SIG-M5 treated with dmso at 0.1 percent for 504 hours (cell line): ENCODE measurements at regions not wholly inside any gene's neighbourhood (a gene's known extent, or its start where the extent isn't known, plus 50 kb on each side); places are given as distances from the start of the nearest gene placed in this dataset.

Experiments used
- DNase-seq: peaks from one replicate; lab custom pipeline; 2025; ENCODE audit not compliant: unreplicated experiment; lab: John Stamatoyannopoulos, UW

- no peak for DNase-seq
These were observed 423.4 kb upstream of the FLRT2 start for GRCh38 chr14:85106506-85106905.

GRCh38 chr14:85112762-85113161 lies 417.2 kb upstream of the FLRT2 start:
- no peak for DNase-seq

DNA sequence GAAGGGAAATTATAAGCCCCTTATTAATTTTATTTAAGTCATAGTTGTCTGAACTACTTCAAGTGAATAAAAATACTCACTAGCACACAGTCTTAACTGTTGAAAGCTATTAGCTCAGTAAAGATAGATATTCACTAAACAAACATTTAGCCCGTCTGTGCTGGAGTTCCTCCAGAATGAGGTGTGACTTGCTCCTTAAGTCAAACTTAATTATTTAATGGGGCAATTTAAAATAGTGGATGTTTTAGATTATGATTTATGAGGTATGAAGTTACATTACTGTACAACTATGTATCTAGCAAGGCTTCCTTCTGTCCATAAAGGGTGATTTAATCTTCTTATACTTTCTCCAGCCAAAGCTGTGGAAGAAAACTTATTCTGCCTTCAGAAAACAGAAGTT lies 414.0 kb upstream of the FLRT2 start:
- no peak for DNase-seq

DNA sequence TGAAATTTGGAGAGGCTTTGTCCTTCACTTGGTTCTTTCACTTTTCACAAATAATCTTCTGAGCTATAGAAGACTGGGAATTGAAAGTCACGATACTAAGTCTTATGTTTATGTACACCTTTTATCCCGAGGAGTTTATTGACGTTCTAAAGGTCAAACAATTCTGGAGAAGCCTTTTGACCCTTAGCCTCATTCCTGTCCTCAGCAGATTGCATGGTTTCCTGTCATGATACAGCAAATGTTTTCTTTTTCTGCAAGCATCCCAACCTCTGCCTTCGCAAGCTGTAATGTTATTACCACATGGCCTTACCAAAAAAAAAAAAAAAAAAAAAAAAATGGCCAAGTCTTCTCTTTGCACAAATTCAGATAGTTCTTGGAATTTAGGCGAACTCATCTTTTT lies 411.7 kb upstream of the FLRT2 start:
- no peak for DNase-seq

- DNase-seq = no peak
These were observed 407.3 kb upstream of the FLRT2 start for GRCh38 chr14:85122690-85123089.

DNA sequence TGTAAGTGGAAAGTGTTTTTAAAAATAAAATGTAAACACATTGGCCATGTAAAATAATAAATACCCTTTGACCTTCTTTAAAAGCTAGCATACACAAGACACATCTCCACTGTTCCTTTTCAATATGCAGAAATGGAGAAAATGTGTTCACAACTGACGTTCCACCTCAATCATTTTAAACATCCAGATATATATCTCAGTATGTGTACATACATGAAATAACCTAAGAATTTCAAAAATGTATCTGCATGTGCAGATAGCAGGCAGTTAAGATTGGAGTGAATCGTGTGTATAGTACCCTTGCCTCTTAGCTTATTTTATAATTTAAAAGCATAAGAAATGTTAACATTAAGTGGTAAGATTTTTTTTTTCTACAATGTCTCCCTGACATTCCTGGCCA lies 406.2 kb upstream of the FLRT2 start:
- DNase-seq = no peak

- DNase-seq = no peak
These were observed 405.2 kb upstream of the FLRT2 start for GRCh38 chr14:85124631-85125290.

GRCh38 chr14:85125291-85125670 lies 404.7 kb upstream of the FLRT2 start:
- no peak for DNase-seq

DNA sequence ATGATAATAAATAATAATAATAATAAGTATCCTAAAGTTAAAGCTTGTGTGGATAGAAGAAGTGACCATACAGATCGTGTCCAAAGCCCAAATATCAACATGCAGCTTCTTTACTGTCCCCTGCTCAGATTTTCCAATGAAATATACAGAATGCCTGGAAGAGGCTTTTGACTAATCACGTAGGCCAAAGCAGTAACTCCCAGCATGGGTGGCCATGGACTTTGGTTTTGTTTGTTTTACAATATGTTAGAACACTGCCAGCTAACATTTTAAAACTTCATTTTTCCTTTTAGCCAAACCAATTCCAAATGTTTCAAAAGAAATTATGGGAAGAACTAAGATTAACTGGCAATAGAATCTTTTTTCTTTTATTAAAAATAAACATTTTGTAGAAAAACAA lies 400.0 kb upstream of the FLRT2 start:
- no peak for DNase-seq

DNA sequence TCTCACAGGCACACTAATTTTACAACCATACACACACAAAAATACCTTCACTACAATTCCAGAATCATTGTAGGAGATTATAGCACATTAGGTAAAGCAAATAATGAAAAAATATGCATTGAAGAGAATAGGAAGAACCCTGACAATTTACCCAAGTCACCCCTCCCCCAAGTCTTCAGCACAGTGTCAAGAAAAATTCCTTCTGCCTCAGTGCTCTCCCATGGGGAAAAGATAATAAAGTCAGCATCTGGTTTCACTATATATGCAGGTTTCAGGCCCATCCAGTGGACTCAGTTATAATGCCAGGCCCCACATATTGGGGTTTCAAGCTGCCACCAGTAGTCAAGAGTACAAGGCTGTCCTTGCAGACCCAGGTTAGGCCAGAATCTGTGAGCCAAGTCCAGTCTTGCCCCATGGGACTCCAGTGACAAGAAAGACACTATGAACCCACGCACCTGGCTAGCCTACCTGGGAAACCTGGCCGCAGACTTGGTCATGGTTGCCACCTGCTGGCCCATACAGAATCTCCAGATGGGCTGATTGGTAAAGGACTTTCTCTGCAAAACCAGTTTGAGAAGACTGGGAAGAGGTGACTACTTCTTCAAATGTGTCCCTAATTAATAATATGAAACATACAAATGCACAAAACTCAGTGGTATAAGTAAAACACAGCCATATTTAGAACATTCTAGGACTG lies 398.6 kb upstream of the FLRT2 start:
- no peak for DNase-seq

GRCh38 chr14:85142982-85143381 lies 387.0 kb upstream of the FLRT2 start:
- no peak for DNase-seq

DNA sequence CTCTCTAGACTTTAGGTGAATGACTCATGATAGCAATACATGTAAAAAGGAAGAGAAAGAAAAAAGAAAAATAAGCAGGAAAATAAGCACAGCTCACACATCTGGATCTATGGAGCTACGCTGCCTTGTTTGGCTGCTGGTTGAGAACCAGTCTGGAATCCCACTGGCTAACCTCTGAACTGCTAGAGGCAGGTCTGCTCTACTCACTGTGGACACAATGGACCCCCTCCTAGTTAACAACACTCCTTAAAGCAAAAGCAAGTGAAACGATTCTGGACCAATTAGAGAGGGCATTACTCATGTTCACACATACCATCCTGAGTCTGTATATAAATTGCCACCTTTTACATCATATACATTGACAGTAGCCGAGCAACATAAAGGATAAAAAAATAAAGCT lies 383.2 kb upstream of the FLRT2 start:
- no peak for DNase-seq

GRCh38 chr14:85150166-85150565 lies 379.8 kb upstream of the FLRT2 start:
- no peak for DNase-seq

DNA sequence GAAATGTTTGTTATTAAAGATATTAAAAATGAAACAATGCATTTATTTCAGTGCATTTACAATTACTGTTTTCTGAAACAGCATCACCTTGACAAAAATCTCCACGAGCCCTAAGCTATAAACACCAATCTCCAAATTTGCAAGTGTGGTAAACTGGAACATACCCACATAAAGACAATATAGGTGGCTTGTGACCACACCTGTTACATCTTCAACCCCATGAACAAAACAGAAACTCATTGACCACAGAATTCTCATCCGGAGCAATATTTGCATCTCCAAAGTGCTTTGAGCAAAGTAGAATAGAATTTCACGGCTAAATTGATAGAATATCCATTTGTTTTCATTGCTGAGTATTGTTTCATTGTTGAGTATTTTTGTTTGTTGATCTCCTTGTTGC lies 375.2 kb upstream of the FLRT2 start:
- no peak for DNase-seq

DNA sequence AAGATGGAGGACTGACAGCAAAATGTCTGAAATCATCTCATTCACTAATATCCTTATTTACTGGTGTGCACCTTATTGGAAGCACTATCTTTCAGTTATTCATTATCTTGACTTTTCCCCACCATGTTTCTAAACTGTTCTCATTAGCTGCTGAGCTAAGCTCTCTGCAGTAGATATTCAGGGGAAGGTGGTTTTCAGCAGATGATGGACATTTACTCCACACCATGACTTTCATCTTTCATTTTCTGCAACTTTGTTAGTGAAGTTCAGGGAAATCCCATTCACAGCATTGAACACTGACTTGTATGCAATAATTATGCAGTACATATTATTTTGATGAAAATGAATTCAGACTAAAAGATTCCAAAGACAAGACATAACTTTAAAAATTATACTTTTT lies 373.6 kb upstream of the FLRT2 start:
- DNase-seq = no peak

DNA sequence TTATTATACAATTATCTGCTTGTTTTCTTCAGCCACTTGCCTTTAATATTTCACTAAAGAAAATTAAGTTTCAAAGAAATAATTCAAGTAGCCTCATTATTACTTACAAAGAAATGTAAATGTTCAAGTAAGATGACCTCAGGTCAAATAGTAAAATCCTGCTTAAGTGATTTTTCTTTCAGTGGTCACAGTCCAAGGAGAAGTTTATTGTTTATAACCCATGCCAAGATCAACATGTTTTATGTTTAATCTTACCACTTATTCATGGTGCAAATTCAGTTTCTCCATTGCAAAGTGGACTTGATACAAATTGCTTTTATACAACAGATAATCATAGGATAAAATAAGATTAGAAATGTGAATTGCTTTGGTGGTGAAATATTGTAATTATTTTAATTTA lies 370.2 kb upstream of the FLRT2 start:
- no peak for DNase-seq

DNA sequence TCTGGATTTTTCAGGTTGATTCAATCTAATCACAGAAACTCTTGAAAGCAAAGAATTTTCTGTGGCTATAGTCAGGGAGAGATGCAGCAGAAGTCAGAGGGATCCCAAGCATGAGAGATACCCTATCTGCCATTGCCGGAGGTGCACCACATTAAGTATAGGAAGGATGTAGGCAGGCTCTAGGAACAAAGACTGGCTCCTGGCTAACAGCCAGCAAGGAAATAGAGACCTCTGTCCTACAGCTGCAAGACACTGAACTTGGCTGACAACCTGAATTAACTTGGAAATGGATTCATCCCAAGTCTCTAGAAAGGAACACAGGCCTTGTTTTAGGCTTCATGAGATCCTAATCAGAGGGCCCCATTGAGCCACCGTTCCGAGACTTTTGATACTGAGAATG lies 364.9 kb upstream of the FLRT2 start:
- DNase-seq = no peak

GRCh38 chr14:85169381-85169780 lies 360.6 kb upstream of the FLRT2 start:
- DNase-seq = no peak

- DNase-seq = no peak
These were observed 357.7 kb upstream of the FLRT2 start for GRCh38 chr14:85172290-85172689.

DNA sequence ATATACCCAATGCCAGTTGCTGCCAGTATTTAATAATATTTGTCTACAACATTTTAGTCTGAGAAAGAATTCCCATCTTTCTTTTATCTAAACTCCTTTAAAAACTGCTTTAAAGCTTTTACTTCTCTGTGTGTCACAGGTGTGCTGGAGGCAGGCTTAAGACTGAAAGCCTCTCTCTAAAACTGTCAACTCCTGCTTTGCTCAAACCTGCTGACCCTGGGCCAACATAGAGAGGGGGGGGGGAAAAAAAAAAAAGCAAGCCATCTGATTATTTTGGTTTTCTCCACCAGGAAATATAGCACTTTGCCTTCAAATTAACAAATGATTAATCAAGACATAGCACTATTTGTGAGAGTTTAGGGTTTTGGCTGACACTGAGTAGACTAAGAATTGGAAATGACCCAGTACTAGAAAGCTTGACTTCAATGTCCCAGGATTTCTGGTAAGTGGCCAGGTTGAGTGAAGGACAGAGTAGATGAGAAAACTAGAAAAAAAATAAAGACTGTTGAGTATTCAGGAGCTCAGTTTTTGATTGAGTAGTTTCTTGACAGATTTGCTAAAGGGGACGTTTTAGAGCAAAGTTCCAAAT lies 357.0 kb upstream of the FLRT2 start:
- DNase-seq = no peak

DNA sequence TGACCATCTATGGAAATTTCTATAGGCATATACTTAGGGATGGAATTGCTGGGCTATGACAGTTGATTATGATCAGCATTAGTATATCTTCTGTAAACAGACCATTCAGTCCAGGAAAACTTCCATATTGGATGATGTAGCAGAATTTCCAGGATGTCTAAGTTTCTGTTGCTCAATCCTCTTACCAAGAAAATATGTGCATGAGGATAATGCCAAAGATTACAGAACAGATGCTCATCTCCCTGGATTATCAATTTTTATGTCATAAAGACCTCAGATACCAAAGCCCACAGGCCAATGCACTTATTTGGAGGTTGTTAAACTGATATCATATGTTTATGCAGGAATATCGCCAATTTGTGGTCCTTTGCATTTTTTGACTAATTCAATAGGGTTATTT lies 354.4 kb upstream of the FLRT2 start:
- DNase-seq = no peak

DNA sequence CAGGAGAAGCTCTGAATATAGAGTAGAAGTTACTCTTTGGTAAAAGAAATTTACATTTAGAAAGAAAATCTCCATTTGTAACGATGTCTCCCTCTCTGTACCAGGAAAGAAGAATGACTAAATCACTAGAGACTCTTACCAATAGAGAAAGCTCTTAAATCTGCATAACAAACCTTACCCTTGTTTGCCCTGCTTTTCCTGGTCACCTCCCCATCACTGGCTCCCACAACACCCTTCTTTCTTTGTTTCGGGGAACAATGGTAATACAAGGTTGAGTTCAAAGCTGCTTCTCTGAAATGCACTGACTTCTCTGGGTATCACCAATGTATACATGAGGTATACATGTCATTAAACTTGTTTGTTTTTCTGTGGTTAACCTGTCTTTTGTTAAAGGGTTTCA lies 351.1 kb upstream of the FLRT2 start:
- DNase-seq = no peak

GRCh38 chr14:85180876-85181275 lies 349.1 kb upstream of the FLRT2 start:
- no peak for DNase-seq
